OCI-LY3 (cell line): ENCODE measurements at regions not wholly inside any gene's neighbourhood (a gene's known extent, or its start where the extent isn't known, plus 50 kb on each side); places are given as distances from the start of the nearest gene placed in this dataset.

Experiments used
- EZH2phosphoT487 ChIP-seq: fragments of 200-600 bp; shearing (Covaris generic); IDR thresholded peaks from 2 replicates; pipeline ENCODE4 v1.6.1; 2018; ENCODE audit warnings: antibody characterized with exemption, mixed run types, low read depth
- TF ChIP-seq, protein P1 (sequence below): fragments of 200-600, 300-600 bp; sonication (generic); IDR thresholded peaks from 2 replicates; pipeline ENCODE4 v1.5.1; 2014; ENCODE audit warnings: antibody characterized with exemption, low read length, low read depth

DNA sequence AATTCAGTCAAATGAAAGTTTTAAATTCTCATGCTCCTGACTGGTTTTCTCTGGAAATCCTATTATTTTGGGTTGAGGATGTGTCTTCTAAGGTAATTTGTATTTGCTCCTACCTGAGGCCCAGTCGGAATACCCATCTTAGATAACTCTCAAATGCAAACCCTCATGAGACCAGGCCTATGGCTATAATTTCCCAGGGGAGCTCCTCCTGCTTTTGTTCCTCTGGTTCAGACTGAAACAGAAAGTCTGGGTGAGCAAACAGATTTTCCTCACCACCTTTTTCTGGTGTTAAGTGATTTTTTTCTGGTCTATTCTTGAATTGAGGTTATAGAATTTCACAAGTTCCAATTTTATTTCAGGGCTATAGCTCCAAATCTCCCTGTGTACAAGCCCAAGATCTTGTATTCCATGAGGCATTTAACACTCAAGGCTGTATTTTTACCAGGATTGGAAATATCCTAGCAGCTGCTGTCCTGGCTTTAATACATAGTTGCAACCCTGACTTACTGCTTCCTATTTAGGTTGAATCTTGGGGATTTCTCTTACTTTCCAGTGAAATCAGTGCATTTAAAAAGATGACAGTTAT lies 169.1 kb upstream of the PTCHD4 start:
- TF ChIP-seq, protein P1, sequence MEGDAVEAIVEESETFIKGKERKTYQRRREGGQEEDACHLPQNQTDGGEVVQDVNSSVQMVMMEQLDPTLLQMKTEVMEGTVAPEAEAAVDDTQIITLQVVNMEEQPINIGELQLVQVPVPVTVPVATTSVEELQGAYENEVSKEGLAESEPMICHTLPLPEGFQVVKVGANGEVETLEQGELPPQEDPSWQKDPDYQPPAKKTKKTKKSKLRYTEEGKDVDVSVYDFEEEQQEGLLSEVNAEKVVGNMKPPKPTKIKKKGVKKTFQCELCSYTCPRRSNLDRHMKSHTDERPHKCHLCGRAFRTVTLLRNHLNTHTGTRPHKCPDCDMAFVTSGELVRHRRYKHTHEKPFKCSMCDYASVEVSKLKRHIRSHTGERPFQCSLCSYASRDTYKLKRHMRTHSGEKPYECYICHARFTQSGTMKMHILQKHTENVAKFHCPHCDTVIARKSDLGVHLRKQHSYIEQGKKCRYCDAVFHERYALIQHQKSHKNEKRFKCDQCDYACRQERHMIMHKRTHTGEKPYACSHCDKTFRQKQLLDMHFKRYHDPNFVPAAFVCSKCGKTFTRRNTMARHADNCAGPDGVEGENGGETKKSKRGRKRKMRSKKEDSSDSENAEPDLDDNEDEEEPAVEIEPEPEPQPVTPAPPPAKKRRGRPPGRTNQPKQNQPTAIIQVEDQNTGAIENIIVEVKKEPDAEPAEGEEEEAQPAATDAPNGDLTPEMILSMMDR: no peak
- TF ChIP-seq EZH2phosphoT487: no peak
